Brain microvascular endothelial cell (primary cell): ENCODE measurements at regions not wholly inside any gene's neighbourhood (a gene's known extent, or its start where the extent isn't known, plus 50 kb on each side); places are given as distances from the start of the nearest gene placed in this dataset.

ENCODE experiments used
- DNase-seq: peaks from one replicate; pipeline ENCODE4 v3.0.0-alpha.2; 2020
- H3K27ac ChIP-seq: fragments of 250-450 bp; sonication (Bioruptor Pico); 2 replicates; pipeline ENCODE4 v1.5.1; 2020; ENCODE audit warnings: mild to moderate bottlenecking, moderate library complexity
- H3K27me3 ChIP-seq: fragments of 250-450 bp; sonication (Bioruptor Pico); replicated peaks from 2 replicates; pipeline ENCODE4 v1.5.1; 2020; ENCODE audit warnings: mild to moderate bottlenecking
- H3K36me3 ChIP-seq: fragments of 250-450 bp; sonication (Bioruptor Pico); replicated peaks from 2 replicates; pipeline ENCODE4 v1.5.1; 2020; ENCODE audit warnings: mild to moderate bottlenecking
- H3K4me3 ChIP-seq: 2 replicates; pipeline ENCODE4 v1.5.1; 2011; ENCODE audit warnings: low read depth, mild to moderate bottlenecking, control low read depth, low read length, moderate library complexity
- in situ Hi-C: cut with HindIII; loops from 2 replicates; pipeline ENCODE4 v1.10.0; 2017; ENCODE audit warnings: low sequenced_read_pairs, low pct_ligation_motif_present
- TF ChIP-seq, protein P1 (sequence below): IDR thresholded peaks from 2 replicates; pipeline ENCODE4 v1.5.1; 2011; ENCODE audit warnings: low read depth, mild to moderate bottlenecking, moderate library complexity, low read length, control low read depth, inconsistent platforms; ENCODE audit errors: missing control alignments

DNA sequence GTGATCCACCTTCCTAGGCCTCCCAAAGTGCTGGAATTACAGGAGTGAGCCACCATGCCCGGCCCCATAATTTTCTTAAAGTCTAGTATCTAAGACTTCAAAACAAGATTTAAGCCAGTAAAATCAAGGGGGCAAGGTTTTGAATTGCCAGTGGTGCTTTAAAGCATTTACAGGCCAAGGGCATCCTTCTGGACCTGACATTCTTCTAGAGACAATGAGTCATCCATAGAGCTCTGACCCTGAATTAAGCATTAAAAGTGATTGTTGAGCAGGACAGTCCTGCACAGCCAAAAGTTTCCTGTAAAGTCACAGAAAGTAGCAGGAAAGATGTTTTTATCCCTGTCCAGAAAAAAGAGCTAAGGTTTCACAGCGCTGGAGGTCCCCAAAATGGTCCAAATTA lies 50.9 kb upstream of the ATP12A start:
- Histone ChIP-seq H3K27me3 (no peaks in the 10 kb centered on the region), H3K4me3 (no peak overlapping the region), H3K27ac (no peak overlapping the region), H3K36me3 (no peaks in the 10 kb centered on the region)
- in situ Hi-C loops, result no loop called here
- TF ChIP-seq, protein P1, sequence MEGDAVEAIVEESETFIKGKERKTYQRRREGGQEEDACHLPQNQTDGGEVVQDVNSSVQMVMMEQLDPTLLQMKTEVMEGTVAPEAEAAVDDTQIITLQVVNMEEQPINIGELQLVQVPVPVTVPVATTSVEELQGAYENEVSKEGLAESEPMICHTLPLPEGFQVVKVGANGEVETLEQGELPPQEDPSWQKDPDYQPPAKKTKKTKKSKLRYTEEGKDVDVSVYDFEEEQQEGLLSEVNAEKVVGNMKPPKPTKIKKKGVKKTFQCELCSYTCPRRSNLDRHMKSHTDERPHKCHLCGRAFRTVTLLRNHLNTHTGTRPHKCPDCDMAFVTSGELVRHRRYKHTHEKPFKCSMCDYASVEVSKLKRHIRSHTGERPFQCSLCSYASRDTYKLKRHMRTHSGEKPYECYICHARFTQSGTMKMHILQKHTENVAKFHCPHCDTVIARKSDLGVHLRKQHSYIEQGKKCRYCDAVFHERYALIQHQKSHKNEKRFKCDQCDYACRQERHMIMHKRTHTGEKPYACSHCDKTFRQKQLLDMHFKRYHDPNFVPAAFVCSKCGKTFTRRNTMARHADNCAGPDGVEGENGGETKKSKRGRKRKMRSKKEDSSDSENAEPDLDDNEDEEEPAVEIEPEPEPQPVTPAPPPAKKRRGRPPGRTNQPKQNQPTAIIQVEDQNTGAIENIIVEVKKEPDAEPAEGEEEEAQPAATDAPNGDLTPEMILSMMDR, result no peak
- no peak for DNase-seq

DNA sequence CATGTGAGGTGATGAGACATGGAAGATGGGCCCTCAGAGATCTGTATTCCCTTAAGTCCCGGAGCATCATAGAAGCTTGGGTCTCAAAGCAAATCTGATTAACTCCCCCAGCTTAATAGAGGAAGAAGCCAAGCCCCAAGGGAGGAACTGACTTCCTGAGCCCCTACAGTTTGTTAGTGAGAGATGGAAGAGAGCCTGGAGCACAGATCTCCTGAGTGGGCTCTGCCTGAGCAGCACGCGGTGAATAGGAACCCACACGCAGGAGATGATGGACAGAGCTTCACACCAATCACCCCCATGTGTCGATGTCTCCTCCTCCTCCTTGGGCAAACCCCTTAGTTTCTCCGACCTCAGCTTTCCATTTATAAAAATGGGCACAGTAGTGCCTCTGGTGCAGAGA lies 50.1 kb upstream of the ATP12A start:
- in situ Hi-C loops, result no loop called here
- H3K27ac ChIP-seq, result no peak overlapping the region
- TF ChIP-seq, protein P1, result no peak
- H3K27me3 ChIP-seq, result no peaks in the 10 kb centered on the region
- no peak for DNase-seq
- H3K36me3 ChIP-seq, result no peaks in the 10 kb centered on the region
- no peak overlapping the region for H3K4me3 ChIP-seq
